ENCODE measurements at regions not wholly inside any gene's neighbourhood (a gene's known extent, or its start where the extent isn't known, plus 50 kb on each side); places are given as distances from the start of the nearest gene placed in this dataset.
A peak's percentile ranks its signal among the peaks of the same experiment; 100 is the strongest.

GRCh38 chr6:139431602-139431956, 57.1 kb upstream of the CITED2 start:
- FAIRE-seq = no peak
- no peak for DNase-seq (ENCODE audit: low read depth)
- no peak for TF ChIP-seq CTCF (IDR thresholded peaks at IDR 0.05; ENCODE audit: insufficient read depth, low read length, severe bottlenecking)

GRCh38 chr6:139430899-139431601, 56.6 kb upstream of the CITED2 start:
- Histone ChIP-seq H3K36me3 (ENCODE audit: control insufficient read depth, insufficient read depth, low read length) (no peaks in the 10 kb centered on the region), H3K4me3 (ENCODE audit: low read depth, low read length) (no peak overlapping the region), H3K27me3 (ENCODE audit: control insufficient read depth, insufficient read depth, low read length) (no peaks in the 10 kb centered on the region)
- no peak for DNase-seq (ENCODE audit: low read depth)
- TF ChIP-seq CTCF (IDR thresholded peaks at IDR 0.05; ENCODE audit: insufficient read depth, low read length, severe bottlenecking) = no peak
- FAIRE-seq = no peak

More at GRCh38 chr6:139431602-139431956, 57.1 kb upstream of the CITED2 start:
- H3K4me3 ChIP-seq (ENCODE audit: low read depth, low read length) = no peak overlapping the region
- no peaks in the 10 kb centered on the region for H3K27me3 ChIP-seq (ENCODE audit: control insufficient read depth, insufficient read depth, low read length)
- H3K36me3 ChIP-seq (ENCODE audit: control insufficient read depth, insufficient read depth, low read length) = no peaks in the 10 kb centered on the region

- H3K36me3 ChIP-seq (ENCODE audit: control insufficient read depth, insufficient read depth, low read length) = no peaks in the 10 kb centered on the region
- peak; percentile 80 for FAIRE-seq
- H3K27me3 ChIP-seq (ENCODE audit: control insufficient read depth, insufficient read depth, low read length) = no peaks in the 10 kb centered on the region
- no peak for TF ChIP-seq CTCF (IDR thresholded peaks at IDR 0.05; ENCODE audit: insufficient read depth, low read length, severe bottlenecking)
- no peak overlapping the region for H3K4me3 ChIP-seq (ENCODE audit: low read depth, low read length)
- no peak for DNase-seq (ENCODE audit: low read depth)
These were observed 55.2 kb upstream of the CITED2 start for GRCh38 chr6:139429580-139430145.

DNA sequence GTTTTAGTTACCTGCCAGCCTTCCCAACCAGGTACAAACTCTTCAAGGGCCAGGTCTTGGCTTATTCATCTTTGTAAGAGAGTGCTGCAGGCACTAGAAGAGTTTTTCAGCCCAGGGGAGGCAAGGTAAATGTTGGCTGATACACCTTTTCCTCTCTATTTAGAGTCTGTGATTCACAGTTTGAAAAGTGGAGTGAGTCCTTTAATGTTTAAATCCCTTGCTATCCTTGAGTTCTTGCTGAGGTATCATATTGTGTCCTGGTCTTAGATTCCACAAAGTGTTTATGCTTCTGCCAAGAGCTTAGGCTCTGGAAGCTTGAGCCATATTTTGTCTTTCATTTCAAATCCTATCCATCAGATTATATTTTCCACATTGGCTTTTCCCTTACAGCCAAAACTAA, 52.8 kb upstream of the CITED2 start:
- Histone ChIP-seq H3K27me3 (ENCODE audit: control insufficient read depth, insufficient read depth, low read length) (no peaks in the 10 kb centered on the region), H3K4me3 (ENCODE audit: low read depth, low read length) (no peak overlapping the region), H3K36me3 (ENCODE audit: control insufficient read depth, insufficient read depth, low read length) (no peaks in the 10 kb centered on the region)
- TF ChIP-seq CTCF (IDR thresholded peaks at IDR 0.05; ENCODE audit: insufficient read depth, low read length, severe bottlenecking) = no peak
- FAIRE-seq = no peak
- DNase-seq (ENCODE audit: low read depth) = no peak

GRCh38 chr6:139426795-139427194, 52.3 kb upstream of the CITED2 start:
- DNase-seq (ENCODE audit: low read depth) (no peak), FAIRE-seq (no peak)
- Histone ChIP-seq H3K27me3 (ENCODE audit: control insufficient read depth, insufficient read depth, low read length) (no peaks in the 10 kb centered on the region), H3K36me3 (ENCODE audit: control insufficient read depth, insufficient read depth, low read length) (no peaks in the 10 kb centered on the region), H3K4me3 (ENCODE audit: low read depth, low read length) (no peak overlapping the region)
- TF ChIP-seq CTCF (IDR thresholded peaks at IDR 0.05; ENCODE audit: insufficient read depth, low read length, severe bottlenecking) = no peak

DNA sequence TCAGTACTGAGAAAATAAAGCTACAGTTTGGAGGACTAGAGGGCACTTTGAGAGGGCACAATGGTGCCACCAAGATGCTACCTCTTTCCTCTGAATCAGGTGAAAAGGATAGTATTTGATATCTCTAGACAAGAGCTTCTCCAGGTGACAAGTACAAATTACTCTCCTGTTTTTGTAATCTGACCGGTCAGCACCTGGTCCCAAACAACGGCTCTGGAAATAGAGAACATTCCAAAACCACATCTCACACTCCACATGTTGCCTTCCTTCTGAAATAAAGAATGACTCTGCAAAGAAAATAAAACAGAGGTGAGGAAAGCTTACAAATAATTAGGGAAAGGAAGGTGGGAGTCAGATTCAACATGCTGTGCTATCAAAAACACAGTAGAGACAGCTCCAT, 51.3 kb upstream of the CITED2 start:
- TF ChIP-seq CTCF (IDR thresholded peaks at IDR 0.05; ENCODE audit: insufficient read depth, low read length, severe bottlenecking) = no peak
- FAIRE-seq = no peak

More for the DNA sequence above, 51.3 kb upstream of the CITED2 start:
- Histone ChIP-seq H3K4me3 (ENCODE audit: low read depth, low read length) (no peak overlapping the region), H3K36me3 (ENCODE audit: control insufficient read depth, insufficient read depth, low read length) (no peaks in the 10 kb centered on the region), H3K27me3 (ENCODE audit: control insufficient read depth, insufficient read depth, low read length) (no peaks in the 10 kb centered on the region)
- DNase-seq (ENCODE audit: low read depth) = no peak

All from bronchial epithelial cell (primary cell).